Stomach (tissue), 8 donors: ENCODE measurements at regions not wholly inside any gene's neighbourhood (a gene's known extent, or its start where the extent isn't known, plus 50 kb on each side); places are given as distances from the start of the nearest gene placed in this dataset.
A peak's percentile ranks its signal among the peaks of the same experiment; 100 is the strongest.
"Not testable (repeated sequence)": the region's sequence is repeated elsewhere in the genome, so short reads cannot be mapped to it uniquely, and the experiment has no call there.

Experiments
- DNase-seq, 2 donors: peaks; one replicate each; pipeline versions ENCODE4 v3.0.0 to v3.0.0-alpha.2; 2013 to 2019
- H3K27ac ChIP-seq, 5 donors: fragments of 200-600 bp in 4 of 5; sonication (generic) in 4 of 5; one replicate each; pipeline ENCODE4 v1.5.1; 2013 to 2019; ENCODE audit warnings: mild to moderate bottlenecking in 1 of 5, moderate library complexity in 1 of 5
- H3K27me3 ChIP-seq, 3 donors: fragments of 200-600 bp; sonication (generic); one replicate each; pipeline ENCODE4 v1.5.1; 2017 to 2019; ENCODE audit warnings: mixed run types in 1 of 3
- H3K36me3 ChIP-seq, 4 donors: fragments of 200-600 bp; sonication (generic); 1 replicate in 3 of 4; 2 replicates in 1 of 4; pipeline ENCODE4 v1.5.1; 2016 to 2019
- H3K4me1 ChIP-seq, 4 donors: fragments of 200-600 bp; sonication (generic); one replicate each; pipeline ENCODE4 v1.5.1; 2016 to 2019
- H3K4me3 ChIP-seq, 4 donors: fragments of 200-600 bp; sonication (generic) in 3 of 4; one replicate each; pipeline ENCODE4 v1.5.1; 2016 to 2019; ENCODE audit warnings: mild to moderate bottlenecking in 1 of 4
- H3K9me3 ChIP-seq, 4 donors: fragments of 200-600 bp; sonication (generic); one replicate each; pipeline ENCODE4 v1.5.1; 2016 to 2019
- CTCF ChIP-seq, 7 experiments: fragments of 450-650 bp in 4 of 7; fragments of 200-600 bp in 3 of 7; sonication (generic) in 3 of 7; IDR thresholded peaks; one replicate each; pipeline ENCODE4 v1.5.1; 2016 to 2019; ENCODE audit warnings: antibody characterized with exemption in 7 of 7, control low read depth in 2 of 7, mild to moderate bottlenecking in 1 of 7
- EP300 ChIP-seq: sonication (generic); formaldehyde crosslinking; IDR thresholded peaks from one replicate; pipeline ENCODE4 v1.6.1; 2017; ENCODE audit warnings: antibody characterized with exemption
- POLR2A ChIP-seq, 4 donors: fragments of 450-650 bp; IDR thresholded peaks; one replicate each; pipeline ENCODE4 v1.6.1; 2016; ENCODE audit warnings: antibody characterized with exemption in 4 of 4, control low read depth in 2 of 4, mild to moderate bottlenecking in 1 of 4, moderate library complexity in 1 of 4
- POLR2AphosphoS5 ChIP-seq, 3 donors: sonication (generic); formaldehyde crosslinking; IDR thresholded peaks; one replicate each; pipeline ENCODE4 v1.6.1; 2016; ENCODE audit warnings: antibody characterized with exemption in 3 of 3
- WGBS, 5 donors: extraction: QIAGEN DNeasy Blood & Tissue Kit in 3 of 5; methylation state at CpG; one replicate each; pipeline versions ENCODE4 v1.1.5 to v1.1.7; 2013 to 2018; 5-methylcytosine and 5-hydroxymethylcytosine counted together
- intact Hi-C: fragments of 100-400 bp; cut with DNase I; formaldehyde crosslinking; loops from one replicate; pipeline ENCODE4 v1.15.1; 2023; ENCODE audit warnings: low total_unique reads
- donor health status: healthy with polysubstance abuse.
- donor health status: Bipolar disorder and iron deficiency.
- donor health status: healthy.

GRCh38 chr13:72561791-72562190 is 165.6 kb downstream of the MZT1 start:
- H3K4me3 ChIP-seq, result no peak overlapping the region
- DNase-seq, result peak in 1 of 2 donors; percentile 15
- H3K27ac ChIP-seq, result no peak overlapping the region
- TF ChIP-seq POLR2AphosphoS5 (IDR thresholded peaks at IDR 0.05) (no peak), POLR2A (IDR thresholded peaks at IDR 0.05) (no peak), CTCF (IDR thresholded peaks at IDR 0.05) (no peak), EP300 (no peak)
- intact Hi-C loops, result no loop called here
- H3K36me3 ChIP-seq, result no peaks in the 10 kb centered on the region
- H3K4me1 ChIP-seq, result no peaks in the 10 kb centered on the region
- H3K9me3 ChIP-seq, result no peaks in the 10 kb centered on the region
- WGBS, 5 donors, result 38 to 72% (median 44%) methylated on average over 2 of the region's 2 CpGs
- H3K27me3 ChIP-seq, result no peaks in the 10 kb centered on the region

GRCh38 chr13:72559716-72560115 is 167.7 kb downstream of the MZT1 start:
- WGBS, 5 donors, result 57 to 74% (median 67%) methylated on average over 2 of the region's 2 CpGs
- no peak for DNase-seq
- Histone ChIP-seq H3K4me1 (no peaks in the 10 kb centered on the region), H3K4me3 (no peak overlapping the region), H3K27ac (no peak overlapping the region), H3K9me3 (no peaks in the 10 kb centered on the region), H3K27me3 (no peaks in the 10 kb centered on the region), H3K36me3 (no peaks in the 10 kb centered on the region)
- no peak for TF ChIP-seq CTCF (IDR thresholded peaks at IDR 0.05)
- intact Hi-C loops, result no loop called here

- Histone ChIP-seq H3K9me3 (peaks cover 0 to 3% (median 0%) of the 10 kb centered on the region in 4 donors), H3K27ac (no peak overlapping the region), H3K4me3 (no peak overlapping the region), H3K4me1 (no peaks in the 10 kb centered on the region), H3K36me3 (no peaks in the 10 kb centered on the region), H3K27me3 (no peaks in the 10 kb centered on the region)
- TF ChIP-seq CTCF (IDR thresholded peaks at IDR 0.05) (no peak), POLR2A (IDR thresholded peaks at IDR 0.05) (no peak), EP300 (no peak), POLR2AphosphoS5 (IDR thresholded peaks at IDR 0.05) (no peak)
- no peak for DNase-seq
- intact Hi-C loops, result no loop called here
- 79 to 91% (median 90%) methylated on average over 1 of the region's 1 CpG for WGBS, 5 donors
These were observed 170.5 kb downstream of the MZT1 start for GRCh38 chr13:72556945-72557344.

- WGBS, 5 donors, result 41 to 84% (median 76%) methylated on average over 3 of the region's 3 CpGs
- intact Hi-C loops, result no loop called here
- H3K27ac ChIP-seq, result no peak overlapping the region
- no peaks in the 10 kb centered on the region for H3K4me1 ChIP-seq
- no peaks in the 10 kb centered on the region for H3K27me3 ChIP-seq
- peaks cover 0 to 3% (median 0%) of the 10 kb centered on the region in 4 donors for H3K9me3 ChIP-seq
- no peak overlapping the region for H3K4me3 ChIP-seq
- H3K36me3 ChIP-seq, result no peaks in the 10 kb centered on the region
- DNase-seq, result no peak
- no peak for TF ChIP-seq CTCF (IDR thresholded peaks at IDR 0.05)
- TF ChIP-seq POLR2A (IDR thresholded peaks at IDR 0.05), result no peak
- TF ChIP-seq EP300, result no peak
- TF ChIP-seq POLR2AphosphoS5 (IDR thresholded peaks at IDR 0.05), result no peak
These were observed 171.8 kb downstream of the MZT1 start for GRCh38 chr13:72555601-72556000.

DNA sequence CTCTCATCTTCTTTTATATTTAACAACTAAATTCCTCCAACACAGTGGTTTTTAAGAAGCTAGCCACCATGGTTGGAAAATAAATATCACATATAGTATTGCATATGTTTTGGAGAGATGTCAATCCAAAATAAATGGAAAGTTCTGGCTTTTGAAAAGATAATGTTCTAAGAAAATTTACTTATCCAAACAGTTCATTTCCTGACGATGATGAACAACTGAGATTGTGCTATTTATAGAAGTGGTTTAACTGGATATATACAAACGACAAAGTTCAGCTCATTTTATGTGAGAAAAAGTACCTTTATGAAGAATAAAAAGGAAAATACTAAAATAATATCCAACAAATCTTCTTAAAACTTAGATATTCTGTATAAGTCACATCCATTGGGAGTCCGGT is 174.7 kb downstream of the MZT1 start:
- intact Hi-C loops, result no loop called here
- DNase-seq, result no peak
- peaks cover 0 to 3% (median 0%) of the 10 kb centered on the region in 4 donors for H3K9me3 ChIP-seq
- 27 to 37% (median 29%) methylated on average over 3 of the region's 3 CpGs for WGBS, 5 donors
- no peaks in the 10 kb centered on the region for H3K4me1 ChIP-seq
- no peak overlapping the region for H3K27ac ChIP-seq
- H3K4me3 ChIP-seq, result no peak overlapping the region
- no peaks in the 10 kb centered on the region for H3K36me3 ChIP-seq
- no peaks in the 10 kb centered on the region for H3K27me3 ChIP-seq
- TF ChIP-seq CTCF (IDR thresholded peaks at IDR 0.05) (no peak), EP300 (no peak), POLR2A (IDR thresholded peaks at IDR 0.05) (no peak), POLR2AphosphoS5 (IDR thresholded peaks at IDR 0.05) (no peak)

GRCh38 chr13:72545895-72546294 is 181.5 kb downstream of the MZT1 start:
- H3K36me3 ChIP-seq, H3K9me3 ChIP-seq, intact Hi-C loops, H3K27ac ChIP-seq, DNase-seq, H3K27me3 ChIP-seq, H3K4me3 ChIP-seq, H3K4me1 ChIP-seq: not testable (repeated sequence)
- WGBS, 5 donors, result 70 to 87% (median 81%) methylated on average over 1 of the region's 1 CpG
